ENCODE measurements at regions not wholly inside any gene's neighbourhood (a gene's known extent, or its start where the extent isn't known, plus 50 kb on each side); places are given as distances from the start of the nearest gene placed in this dataset.
A peak's percentile ranks its signal among the peaks of the same experiment; 100 is the strongest.
"Not testable (repeated sequence)": the region's sequence is repeated elsewhere in the genome, so short reads cannot be mapped to it uniquely, and the experiment has no call there.

- ATAC-seq (ENCODE audit: poor library complexity): no peak
- no peak for DNase-seq
- intact Hi-C loops (cut with DNase I): no loop called here
Observed at GRCh38 chrX:120755066-120755846, 120.4 kb downstream of the CT47B1 start.

DNA sequence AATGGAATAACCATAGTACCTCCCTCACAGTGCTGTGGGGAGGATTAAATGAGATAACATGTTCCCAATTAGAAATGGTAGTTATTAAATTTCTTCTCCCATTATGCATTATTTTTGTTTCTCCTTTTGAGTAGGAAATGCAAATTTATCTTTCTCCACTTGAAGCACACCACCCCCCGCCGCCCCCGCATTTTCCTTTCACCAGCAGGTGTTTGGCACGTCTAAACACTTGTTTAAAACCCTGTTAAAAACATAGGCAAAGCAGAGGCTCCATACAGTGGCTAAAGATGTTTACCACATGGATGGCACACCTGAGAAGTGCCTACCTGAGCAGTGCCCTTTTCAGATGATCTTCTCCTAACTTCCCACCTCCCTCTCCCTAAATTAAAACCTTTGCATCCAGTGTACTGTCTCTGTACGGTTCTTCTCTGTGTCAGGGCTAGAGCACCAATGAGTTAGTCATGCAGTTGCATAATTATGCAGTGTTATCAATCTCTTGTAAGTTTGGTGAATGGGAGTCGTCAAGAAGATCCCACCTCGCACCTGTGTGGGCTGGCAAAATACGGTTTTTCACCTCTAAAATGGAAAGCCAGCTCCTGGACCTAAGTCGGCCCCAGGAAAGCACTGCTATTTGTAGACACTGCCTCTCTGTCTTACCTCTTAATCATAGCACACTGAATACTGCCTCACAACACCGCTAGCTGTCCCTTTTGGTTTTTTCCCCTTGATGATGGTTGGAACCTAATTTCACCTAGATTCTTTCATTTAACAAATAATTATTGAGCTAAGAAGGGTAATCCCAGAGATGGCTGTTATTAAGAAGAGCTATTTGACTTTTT is 122.0 kb downstream of the CT47B1 start:
- ATAC-seq (ENCODE audit: poor library complexity) (no peak), DNase-seq (no peak)
- intact Hi-C loops (cut with DNase I): no loop called here

DNA sequence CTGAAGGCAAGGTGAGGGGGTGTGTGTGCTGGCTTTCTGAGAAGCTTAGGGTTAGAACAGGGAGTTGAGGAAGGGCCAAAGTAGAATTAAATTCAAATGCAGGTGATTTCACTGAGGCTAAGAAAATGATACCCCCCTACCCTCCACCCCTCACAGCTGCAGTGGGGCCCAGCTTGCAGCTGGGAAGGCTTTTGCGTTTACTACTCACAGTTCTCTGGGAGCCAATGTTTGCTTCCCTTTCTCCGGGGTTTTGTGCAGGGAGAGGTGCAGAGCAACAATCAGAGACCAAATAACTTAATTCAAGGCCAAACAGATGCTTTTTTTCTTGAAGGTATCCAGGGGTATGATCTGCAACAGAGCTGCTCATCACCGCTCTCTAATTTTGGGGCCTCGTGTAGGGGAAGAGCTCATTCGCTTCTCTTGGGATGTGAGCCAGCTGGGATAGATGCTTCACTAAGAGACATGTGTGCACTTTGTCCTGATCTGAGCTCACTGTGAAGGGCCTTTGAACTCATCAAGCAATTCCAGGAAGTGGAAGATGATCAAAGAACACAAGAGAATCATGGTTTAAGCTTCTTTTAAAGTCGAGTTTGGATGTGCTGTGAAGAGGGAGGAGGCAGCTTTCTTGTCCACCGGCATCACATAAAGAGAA is 122.7 kb upstream of the C1GALT1C1 start:
- no peak for DNase-seq
- no peak for ATAC-seq (ENCODE audit: poor library complexity)
- intact Hi-C loops (cut with DNase I): no loop called here

DNA sequence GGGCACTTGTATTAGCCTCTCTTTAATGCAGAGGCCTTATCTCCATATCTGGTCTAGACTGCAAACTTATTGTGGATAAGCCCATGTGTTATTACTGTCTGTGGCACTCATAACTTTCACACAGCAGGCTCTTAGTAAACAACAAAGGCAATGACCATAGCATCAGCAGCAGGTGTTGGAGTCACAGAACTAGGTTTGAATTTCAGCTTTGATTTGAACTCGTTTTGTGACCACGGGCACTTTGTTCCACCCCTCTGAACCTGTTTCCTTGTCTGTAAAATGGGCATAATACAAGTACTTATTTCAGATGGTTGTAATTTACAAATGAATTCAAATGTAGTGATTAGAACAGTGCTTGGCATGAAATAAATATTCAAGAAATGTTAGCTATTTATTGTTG is 121.8 kb upstream of the C1GALT1C1 start:
- intact Hi-C loops (cut with DNase I): no loop called here
- no peak for ATAC-seq (ENCODE audit: poor library complexity)
- DNase-seq: no peak

- ATAC-seq (ENCODE audit: poor library complexity): no peak
- intact Hi-C loops (cut with DNase I): no loop called here
- DNase-seq: no peak
Observed at GRCh38 chrX:120750381-120750780, 120.5 kb upstream of the C1GALT1C1 start.

- ATAC-seq (ENCODE audit: poor library complexity) (no peak), DNase-seq (no peak)
- intact Hi-C loops (cut with DNase I): no loop called here
Observed at GRCh38 chrX:120749141-120749846, 119.4 kb upstream of the C1GALT1C1 start.

DNA sequence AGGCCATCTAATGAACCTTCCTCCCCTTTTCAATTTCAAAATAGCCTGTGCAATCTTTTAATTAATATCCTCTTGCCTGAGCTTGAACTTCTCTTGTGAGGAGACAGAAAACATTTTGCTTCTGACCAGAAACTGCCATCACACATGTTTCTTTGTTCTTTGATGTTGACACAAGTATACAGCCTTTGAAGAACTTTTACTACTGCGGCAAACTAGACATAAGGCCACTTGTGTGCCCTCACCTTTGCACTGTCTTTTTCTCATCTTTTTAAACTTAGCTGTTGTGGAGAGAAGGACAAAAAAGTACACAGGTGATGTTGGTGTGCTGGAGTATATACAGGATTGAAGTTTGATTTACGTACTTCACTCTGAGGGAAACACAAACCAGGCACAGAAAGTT is 116.3 kb upstream of the C1GALT1C1 start:
- no peak for ATAC-seq (ENCODE audit: poor library complexity)
- intact Hi-C loops (cut with DNase I): no loop called here
- DNase-seq: no peak

DNA sequence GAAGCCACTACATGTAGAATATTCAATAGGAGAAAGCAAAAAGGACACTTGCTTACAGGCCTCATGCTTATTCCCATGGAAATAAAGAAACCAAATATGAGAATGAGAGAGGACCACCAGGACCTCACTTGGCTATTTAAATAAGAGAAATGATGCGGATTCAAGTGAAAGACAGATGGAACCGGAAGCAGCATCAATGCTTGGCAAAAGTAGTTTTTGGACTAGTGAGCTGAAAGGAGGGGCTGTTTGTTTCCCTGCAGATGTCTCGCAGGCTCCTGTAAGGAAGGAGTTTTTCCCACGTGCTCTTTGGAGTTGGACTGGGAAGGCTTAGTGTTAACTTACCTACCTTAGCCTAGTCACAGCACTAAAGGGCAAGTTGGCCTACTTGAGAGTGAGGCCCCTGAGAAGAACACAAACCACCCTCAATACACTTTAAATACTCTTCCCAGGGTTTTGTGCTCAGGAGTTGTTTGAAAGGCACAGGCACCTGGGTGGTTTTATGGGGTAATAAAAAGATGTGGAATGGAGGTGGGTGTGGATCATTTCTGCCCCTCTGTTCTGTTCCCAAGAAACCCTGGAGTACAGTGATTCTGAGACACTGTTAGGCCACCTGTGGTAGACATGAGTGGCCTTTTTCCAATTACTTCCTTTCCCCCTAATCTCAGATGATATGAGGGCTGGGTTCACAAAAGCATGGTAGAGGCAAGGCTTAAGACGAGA is 113.3 kb upstream of the C1GALT1C1 start:
- ATAC-seq (ENCODE audit: poor library complexity) (no peak), DNase-seq (no peak)
- intact Hi-C loops (cut with DNase I): no loop called here

- intact Hi-C loops (cut with DNase I): no loop called here
- ATAC-seq (ENCODE audit: poor library complexity): no peak
- no peak for DNase-seq
Observed at GRCh38 chrX:120741452-120741851, 111.6 kb upstream of the C1GALT1C1 start.

GRCh38 chrX:120740072-120740471 is 110.2 kb upstream of the C1GALT1C1 start:
- ATAC-seq (ENCODE audit: poor library complexity): no peak
- intact Hi-C loops (cut with DNase I): no loop called here
- no peak for DNase-seq

DNA sequence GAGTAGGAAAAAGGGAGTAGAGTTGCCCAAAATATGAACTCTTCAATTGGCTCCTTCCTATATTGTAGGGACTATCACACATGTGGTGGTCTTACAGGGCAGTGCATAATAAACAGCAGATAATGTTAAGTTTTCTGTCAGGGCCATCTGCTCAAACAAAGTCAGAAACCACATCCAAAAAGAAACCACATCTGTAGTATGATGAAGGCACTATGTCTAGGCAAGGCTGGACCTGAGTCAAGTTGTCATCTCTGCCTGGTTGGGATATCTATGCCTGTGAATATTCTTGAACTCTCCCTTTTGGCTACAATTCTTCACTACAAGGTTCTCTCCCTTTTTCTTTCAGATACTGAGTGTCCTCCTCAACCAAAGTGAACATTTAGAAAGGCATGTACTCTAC is 109.4 kb upstream of the C1GALT1C1 start:
- no peak for ATAC-seq (ENCODE audit: poor library complexity)
- intact Hi-C loops (cut with DNase I): no loop called here
- no peak for DNase-seq

DNA sequence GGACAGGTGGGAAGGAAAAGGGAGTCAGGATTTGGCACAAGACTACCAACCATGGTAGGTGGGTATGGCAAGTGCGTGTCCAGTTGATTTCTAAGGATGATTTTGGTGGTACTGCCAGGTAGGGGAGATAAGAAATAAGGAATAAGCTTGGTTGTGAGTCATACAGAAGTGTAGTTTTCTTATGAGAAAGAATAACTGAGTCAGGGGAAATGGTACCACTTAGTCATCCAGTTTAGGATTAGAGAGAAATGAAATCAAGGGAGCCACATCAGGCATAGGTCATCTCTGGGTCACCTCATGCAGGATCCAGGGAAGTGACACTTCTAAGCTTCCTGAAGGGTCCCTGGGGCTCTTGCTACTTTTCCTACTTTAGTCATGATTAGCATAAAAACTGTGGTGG is 107.1 kb upstream of the C1GALT1C1 start:
- DNase-seq (no peak), ATAC-seq (ENCODE audit: poor library complexity) (no peak)
- intact Hi-C loops (cut with DNase I): no loop called here

DNA sequence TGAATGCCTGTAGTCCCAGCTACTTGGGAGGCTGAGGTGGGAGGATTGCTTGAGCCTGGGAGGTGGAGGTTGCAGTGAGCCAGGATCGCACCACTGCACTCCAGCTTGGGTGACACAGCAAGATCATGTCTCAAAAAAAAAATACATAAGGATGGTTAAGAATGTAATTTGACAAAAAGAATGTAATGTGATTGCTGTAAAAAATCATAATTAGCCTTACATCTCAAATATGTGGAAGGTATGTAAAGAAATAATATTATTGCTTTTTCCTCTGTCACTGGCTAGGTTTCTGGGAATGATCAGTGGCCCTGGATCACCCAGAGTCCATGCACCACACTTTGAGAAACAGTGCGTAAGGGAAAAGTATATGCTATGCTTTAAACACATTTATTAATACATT is 106.1 kb upstream of the C1GALT1C1 start:
- DNase-seq (no peak), ATAC-seq (ENCODE audit: poor library complexity) (no peak)
- intact Hi-C loops (cut with DNase I): no loop called here

- no peak for ATAC-seq (ENCODE audit: poor library complexity)
- intact Hi-C loops (cut with DNase I): no loop called here
Observed at GRCh38 chrX:120732879-120733278, 103.0 kb upstream of the C1GALT1C1 start.

DNA sequence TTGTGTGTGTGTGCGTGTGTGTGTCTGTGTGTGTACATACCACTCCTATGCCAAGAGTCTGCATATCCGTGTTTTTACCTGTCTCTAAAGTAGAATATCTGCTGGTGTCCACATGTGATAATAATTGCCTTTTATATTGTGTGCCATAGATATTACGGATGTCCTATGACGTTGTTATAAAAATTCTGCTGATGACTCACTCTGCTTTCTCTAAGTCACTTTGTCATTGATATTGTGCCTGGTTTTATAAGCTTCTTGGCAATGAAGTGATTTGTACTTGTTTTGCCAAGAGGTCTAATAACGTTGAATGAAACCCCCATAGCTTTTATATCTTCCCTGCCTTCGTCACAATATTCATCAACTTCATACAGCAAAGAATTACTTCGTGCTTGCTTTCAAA is 102.6 kb upstream of the C1GALT1C1 start:
- DNase-seq (no peak), ATAC-seq (ENCODE audit: poor library complexity) (no peak)
- intact Hi-C loops (cut with DNase I): no loop called here

More at GRCh38 chrX:120732879-120733278, 103.0 kb upstream of the C1GALT1C1 start:
- DNase-seq: no peak

- no peak for ATAC-seq (ENCODE audit: poor library complexity)
Observed at GRCh38 chrX:120731386-120731785, 101.5 kb upstream of the C1GALT1C1 start.

GRCh38 chrX:120729506-120730255 is 99.8 kb upstream of the C1GALT1C1 start:
- intact Hi-C loops (cut with DNase I); ATAC-seq (ENCODE audit: poor library complexity); DNase-seq: not testable (repeated sequence)

More at GRCh38 chrX:120731386-120731785, 101.5 kb upstream of the C1GALT1C1 start:
- intact Hi-C loops (cut with DNase I): no loop called here
- DNase-seq: no peak

DNA sequence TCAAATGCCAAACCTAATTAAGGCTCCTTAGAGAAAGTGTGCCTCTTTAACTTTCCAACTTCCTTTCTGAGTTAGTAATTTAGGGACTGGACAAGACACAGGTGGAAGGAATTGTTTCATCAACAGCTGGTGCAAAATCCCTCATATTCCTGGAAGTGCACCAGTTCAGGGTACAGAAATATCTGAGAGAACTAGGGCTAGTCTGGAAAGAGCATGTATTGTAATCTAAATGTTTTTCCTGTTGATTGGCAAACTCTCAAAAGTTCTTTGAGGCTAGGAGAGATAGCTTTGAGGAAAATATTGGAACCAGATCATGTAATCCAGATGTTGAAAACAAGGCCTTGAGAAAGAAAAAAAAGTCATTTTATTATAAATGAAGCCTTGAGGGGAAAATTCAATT is 98.1 kb upstream of the C1GALT1C1 start:
- intact Hi-C loops (cut with DNase I): no loop called here
- DNase-seq (no peak), ATAC-seq (ENCODE audit: poor library complexity) (peak; percentile 15)
